GM23338 (cell line): ENCODE measurements at regions not wholly inside any gene's neighbourhood (a gene's known extent, or its start where the extent isn't known, plus 50 kb on each side); places are given as distances from the start of the nearest gene placed in this dataset.

ENCODE experiments used
- CREB1 ChIP-seq: fragments of 250-450 bp; sonication (Bioruptor Pico); IDR thresholded peaks from 2 replicates; pipeline ENCODE4 v1.5.0; 2020; ENCODE audit warnings: low read depth, mild to moderate bottlenecking, moderate library complexity
- CTCF ChIP-seq, 2 experiments: fragments of 200-600 bp in 1 of 2; sonication (generic) in 1 of 2; conservative IDR thresholded peaks; 2 replicates each; pipeline versions ENCODE4 v1.5.1 to v1.6.1; 2016 to 2017; ENCODE audit warnings: antibody characterized with exemption in 2 of 2, low read depth in 2 of 2, mild to moderate bottlenecking in 2 of 2, moderate library complexity in 1 of 2
- ETS1 ChIP-seq: IDR thresholded peaks from 2 replicates; pipeline ENCODE4 v1.6.1; 2016; ENCODE audit warnings: antibody characterized with exemption
- EZH2 ChIP-seq: fragments of 200-600 bp; sonication (generic); IDR thresholded peaks from one replicate; pipeline ENCODE4 v1.8.0; 2017; ENCODE audit warnings: antibody characterized with exemption, mild to moderate bottlenecking, low read depth; ENCODE audit not compliant: unreplicated experiment
- EZH2phosphoT487 ChIP-seq: fragments of 200-600 bp; sonication (generic); IDR thresholded peaks from one replicate; pipeline ENCODE4 v1.8.1; 2018; ENCODE audit warnings: antibody characterized with exemption; ENCODE audit not compliant: unreplicated experiment
- JUNB ChIP-seq: IDR thresholded peaks from one replicate; pipeline ENCODE4 v1.6.1; 2016; ENCODE audit warnings: antibody characterized with exemption; ENCODE audit not compliant: unreplicated experiment
- NANOG ChIP-seq: IDR thresholded peaks from 2 replicates; pipeline ENCODE4 v1.6.1; 2016; ENCODE audit warnings: antibody characterized with exemption, borderline replicate concordance
- POLR2AphosphoS5 ChIP-seq: IDR thresholded peaks from 2 replicates; pipeline ENCODE4 v1.6.1; 2016; ENCODE audit warnings: antibody characterized with exemption, low read depth
- REST ChIP-seq: IDR thresholded peaks from one replicate; pipeline ENCODE4 v1.6.1; 2018; ENCODE audit warnings: antibody characterized with exemption; ENCODE audit not compliant: unreplicated experiment
- ZNF114 ChIP-seq: fragments of 250-450 bp; sonication (Bioruptor Pico); IDR thresholded peaks from 2 replicates; pipeline ENCODE4 v1.5.0; 2020; ENCODE audit warnings: mild to moderate bottlenecking, moderate library complexity

GRCh38 chr10:131762789-131763696 lies 137.8 kb upstream of the PPP2R2D start:
- TF ChIP-seq EZH2 = no peak
- no peak for TF ChIP-seq CTCF (conservative IDR thresholded peaks at IDR 0.05; ENCODE audit: low read depth in 2 of 2)
- no peak for TF ChIP-seq REST
- TF ChIP-seq EZH2phosphoT487 = no peak
- TF ChIP-seq POLR2AphosphoS5 = no peak
- TF ChIP-seq ETS1 = no peak
- TF ChIP-seq CREB1 = no peak
- TF ChIP-seq NANOG = no peak
- no peak for TF ChIP-seq JUNB
- TF ChIP-seq ZNF114 (CRISPR knock-in tag) = no peak
